IPS-NIHi7 (cell line): ENCODE measurements at regions not wholly inside any gene's neighbourhood (a gene's known extent, or its start where the extent isn't known, plus 50 kb on each side); places are given as distances from the start of the nearest gene placed in this dataset.

ENCODE experiments used
- DNase-seq: peaks from one replicate; pipeline ENCODE4 v3.0.0; 2012; ENCODE audit warnings: mixed read lengths; ENCODE audit errors: extremely low spot score

DNA sequence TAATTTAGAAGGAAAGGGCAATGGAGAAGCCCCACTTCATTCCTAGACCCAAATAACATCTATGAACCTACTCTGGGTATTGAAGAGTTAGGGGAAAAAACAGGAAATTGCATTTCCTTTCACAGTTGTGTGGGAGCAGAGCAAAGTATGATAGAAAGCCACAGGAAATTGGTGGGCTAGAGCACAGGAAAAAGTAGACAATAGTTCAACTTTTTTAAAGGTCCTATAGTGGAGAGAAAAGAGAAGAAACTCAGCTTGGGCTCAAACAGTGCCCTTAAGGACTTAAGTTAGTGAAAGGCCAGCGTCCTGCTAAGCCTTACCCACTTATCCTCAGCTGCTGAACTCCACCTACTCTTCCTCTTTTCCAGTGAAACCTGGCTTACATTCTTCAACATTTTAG is 258.1 kb downstream of the DPY19L2 start:
- no peak for DNase-seq

DNA sequence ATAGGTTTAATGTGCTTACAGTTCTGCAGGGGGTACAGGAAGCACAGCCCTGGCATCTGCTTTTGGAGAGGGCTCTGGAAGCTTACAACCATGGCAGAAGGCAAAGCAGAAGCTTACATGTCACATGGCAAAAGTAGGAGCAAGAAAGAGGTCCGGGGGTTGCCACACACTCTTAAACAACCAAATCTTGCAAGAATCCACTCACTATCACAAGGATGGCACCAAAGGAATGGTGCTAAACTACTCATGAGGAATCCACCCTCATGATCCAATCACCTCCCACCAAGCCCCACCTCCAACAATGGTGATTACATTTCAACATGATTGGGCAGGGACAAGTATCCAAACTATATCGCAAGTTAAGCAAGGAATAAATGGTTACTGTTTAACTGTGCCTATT is 255.8 kb upstream of the AVPR1A start:
- DNase-seq, result no peak

DNA sequence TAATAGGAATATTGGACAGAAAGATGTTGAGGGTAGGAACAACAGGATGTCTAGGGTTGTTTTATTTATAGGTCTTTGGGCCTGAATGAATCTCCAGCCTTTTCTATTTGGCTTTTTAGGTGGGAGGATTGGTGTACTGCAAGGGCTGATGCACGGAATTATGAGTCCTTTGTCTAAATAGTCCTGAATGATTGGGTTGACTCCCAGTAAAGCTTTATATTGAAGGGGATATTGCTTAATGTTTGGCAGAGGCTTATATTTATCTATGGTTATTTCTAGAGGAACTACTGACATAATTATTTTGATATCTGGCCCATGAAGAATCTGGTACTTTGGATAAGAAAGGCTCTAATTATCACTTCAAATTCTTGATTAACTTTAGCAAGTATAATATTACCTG is 253.6 kb upstream of the AVPR1A start:
- DNase-seq, result no peak

DNA sequence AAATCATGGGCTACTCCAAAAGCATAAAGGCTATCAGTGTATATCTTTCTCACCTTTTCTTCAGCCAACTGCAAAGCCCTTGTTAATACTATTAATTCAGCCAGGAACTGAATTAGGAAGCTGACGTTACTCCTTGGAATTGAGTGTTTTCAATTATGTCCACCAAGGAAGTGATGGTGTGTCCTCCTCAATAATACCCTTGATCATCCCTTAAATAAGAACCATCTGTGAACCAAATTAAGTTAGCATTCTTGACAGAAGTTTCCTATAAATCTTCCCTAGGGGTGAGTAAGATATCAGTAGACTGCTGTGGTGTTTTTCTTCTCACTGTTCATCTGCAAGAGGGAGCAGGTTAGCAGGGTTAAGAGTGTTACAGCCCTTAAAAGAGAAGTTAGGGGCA is 252.3 kb upstream of the AVPR1A start:
- DNase-seq, result no peak

DNA sequence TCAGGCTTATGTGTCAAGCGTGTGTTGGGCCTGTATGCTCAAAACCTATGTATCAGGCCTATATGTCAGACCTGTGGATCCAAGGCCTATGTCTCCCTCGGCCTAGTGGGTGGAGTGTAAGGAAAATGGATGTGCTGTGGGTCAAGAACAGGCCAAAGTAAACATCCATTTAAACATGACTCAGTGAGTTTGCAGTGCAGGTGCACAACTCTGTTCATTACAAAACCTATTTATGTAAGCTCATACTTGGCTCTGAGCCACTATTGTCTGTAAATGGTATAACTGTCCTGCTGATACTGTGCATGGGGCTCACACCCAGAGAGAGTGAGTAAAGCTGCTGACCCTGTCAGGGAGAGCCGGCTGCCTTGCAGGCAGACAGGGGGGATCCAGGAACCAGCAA is 249.7 kb upstream of the AVPR1A start:
- no peak for DNase-seq

DNA sequence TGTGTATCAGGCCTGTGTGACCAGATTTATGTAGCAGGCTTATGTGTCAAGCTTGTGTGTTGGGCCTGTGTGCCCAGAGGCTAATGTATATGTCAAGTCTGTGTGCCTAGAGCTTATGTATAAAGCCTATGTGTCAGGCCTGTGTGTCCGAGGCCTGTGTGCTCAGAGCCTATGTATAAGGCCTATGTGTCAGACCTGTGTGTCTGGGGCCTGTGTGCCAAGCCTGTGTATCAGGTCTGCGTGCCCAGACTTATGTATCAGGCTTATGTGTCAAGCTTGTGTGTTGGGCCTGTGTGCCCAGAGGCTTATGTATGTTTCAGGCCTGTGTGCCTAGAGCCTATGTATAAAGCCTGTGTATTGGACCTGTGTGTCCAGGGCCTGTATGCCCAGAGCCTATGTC is 249.3 kb upstream of the AVPR1A start:
- no peak for DNase-seq

DNA sequence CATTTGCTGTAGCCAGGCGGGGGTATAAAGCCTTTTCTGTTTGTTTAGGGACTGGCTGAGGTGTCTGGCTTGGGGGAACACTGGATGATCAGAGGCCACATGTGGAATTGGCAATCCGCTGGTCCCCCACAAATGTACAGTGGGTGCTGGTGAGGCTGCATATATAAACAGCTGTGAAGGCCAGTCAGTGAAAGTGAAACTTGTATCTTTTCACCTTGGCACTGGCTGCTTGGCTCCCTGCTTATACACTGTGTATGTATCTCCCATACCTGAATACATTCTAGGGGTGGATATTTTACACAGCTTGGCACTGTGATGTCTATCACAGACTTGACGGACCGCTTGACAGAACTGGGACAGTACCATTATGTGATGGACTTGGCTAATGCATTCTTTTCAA is 246.8 kb upstream of the AVPR1A start:
- DNase-seq, result no peak

DNA sequence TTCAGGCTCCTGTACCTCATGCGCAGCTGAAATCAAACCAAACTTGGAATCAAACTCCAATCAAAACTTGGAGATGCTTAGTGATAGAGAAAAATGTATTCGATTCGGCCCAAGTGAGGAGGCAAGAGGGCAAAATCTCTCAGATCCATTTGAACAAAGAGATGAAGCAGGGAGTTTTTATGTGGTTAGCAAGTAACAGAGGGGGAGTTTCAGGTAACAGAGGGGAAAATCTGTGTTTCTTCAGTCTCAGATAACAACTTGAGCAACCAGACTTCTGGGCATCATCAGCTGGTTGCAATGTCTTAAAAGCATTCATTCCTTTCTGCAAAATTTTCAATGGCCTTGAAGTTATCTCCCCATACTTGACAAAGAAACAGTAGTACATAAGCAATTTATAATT is 245.1 kb upstream of the AVPR1A start:
- DNase-seq, result no peak

DNA sequence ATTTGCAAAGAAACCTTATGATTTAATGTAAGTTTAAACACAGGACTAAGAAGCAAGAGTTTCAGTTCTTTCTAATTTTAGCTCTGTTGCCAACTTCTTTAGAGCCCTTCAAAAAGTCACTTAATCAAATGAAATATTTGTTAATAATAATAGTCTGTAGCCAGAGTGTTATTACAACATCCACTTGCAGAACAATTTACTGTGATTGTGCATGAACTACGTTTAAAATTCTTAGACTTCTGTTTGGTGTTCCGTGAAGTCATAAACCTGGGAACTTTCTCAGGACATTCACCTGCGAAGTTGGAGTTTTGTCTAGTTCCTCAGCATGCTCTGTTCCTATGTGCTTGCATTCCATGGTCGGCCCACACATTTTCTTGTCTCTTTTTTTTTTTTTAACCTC is 244.0 kb upstream of the AVPR1A start:
- DNase-seq, result no peak

DNA sequence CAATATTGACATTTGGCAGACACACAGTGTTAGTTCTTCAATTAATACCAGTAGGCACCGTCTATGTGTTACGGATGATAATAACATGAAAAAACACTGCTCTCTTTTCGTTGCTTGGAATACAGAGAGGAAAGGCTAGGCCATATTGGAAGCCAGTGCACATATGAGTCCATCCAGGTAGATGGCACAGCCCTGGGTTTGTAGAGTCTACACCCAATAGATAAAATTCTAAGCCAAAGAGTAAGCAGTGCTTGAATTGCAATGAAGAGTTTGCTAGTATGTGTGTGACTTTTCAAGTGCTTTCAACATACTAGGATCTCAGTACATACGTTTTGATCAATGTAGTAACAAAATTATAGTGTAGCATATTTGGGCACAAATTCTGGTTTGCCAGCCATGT is 243.3 kb upstream of the AVPR1A start:
- no peak for DNase-seq

DNA sequence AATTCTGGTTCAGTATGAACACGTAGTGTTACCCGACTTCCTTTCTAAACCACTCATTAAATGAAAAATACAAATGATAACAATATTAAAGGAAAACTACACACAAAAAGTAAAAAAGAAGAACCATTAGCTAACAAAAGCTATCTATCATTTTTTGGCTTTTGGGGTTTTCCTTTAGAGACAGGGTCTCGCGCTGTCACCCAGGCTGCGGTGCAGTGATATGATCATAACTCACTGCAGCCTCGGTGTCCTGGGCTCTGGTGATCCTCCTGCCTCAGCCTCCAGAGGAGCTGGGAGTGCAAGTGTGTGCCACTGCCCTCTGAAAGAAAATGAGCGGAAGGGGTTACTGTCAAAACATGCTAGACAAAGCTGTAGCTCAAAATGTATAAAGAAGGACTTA is 238.2 kb upstream of the AVPR1A start:
- no peak for DNase-seq

DNA sequence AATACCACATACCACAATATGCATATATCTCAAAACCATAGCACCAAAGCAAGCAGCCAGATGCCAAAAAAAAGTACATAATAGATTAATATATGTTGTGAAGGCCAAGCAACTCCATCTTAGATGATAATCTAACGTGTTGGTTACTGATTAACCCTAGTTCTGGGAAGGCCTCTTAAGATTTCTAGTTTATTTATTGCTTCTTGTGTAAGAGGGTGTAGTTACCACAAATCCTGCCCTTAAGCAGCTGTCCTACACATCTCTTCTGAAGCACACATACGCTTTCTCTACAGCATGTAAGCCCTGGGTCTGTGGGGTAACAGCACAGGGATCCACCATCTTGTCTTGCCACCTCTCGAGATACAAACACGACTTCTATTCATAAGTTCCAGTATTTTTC is 236.8 kb upstream of the AVPR1A start:
- no peak for DNase-seq

DNA sequence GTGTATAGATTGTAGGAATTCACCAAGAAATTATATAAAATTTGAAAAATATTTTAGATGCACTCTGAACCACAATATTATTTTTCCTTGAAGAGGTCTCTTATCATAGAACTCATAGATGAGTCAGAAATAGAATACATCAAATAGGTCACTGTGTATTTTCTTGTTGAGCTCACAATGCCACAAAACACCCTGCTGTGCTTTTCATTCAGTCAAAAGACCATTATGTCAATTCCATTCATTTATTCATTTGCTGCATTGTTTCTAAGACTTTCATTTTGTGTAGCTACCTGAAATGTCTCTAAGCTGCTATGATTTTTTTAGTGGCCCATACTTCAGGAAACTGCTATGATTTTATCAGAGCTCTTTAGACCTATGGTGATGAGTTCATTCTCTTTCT is 231.9 kb upstream of the AVPR1A start:
- DNase-seq, result no peak

DNA sequence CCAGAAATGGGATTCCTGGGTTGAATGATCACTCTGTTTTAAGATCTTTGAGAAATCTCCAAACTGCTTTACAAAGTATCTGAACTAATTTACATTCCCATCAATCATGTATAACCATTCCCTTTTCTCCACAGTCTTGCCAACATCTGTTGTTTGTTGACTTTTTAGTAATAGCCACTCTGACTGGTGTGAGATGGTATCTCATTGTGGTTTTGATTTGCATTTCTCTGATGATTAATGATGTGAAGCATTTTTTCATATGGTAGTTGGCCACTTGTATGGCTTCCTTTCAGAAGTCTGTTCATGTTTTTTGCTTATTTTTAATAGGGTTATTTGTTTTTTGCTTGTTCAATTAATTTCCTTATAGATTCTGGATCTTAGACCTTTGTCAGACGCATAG is 211.8 kb upstream of the AVPR1A start:
- DNase-seq, result no peak

DNA sequence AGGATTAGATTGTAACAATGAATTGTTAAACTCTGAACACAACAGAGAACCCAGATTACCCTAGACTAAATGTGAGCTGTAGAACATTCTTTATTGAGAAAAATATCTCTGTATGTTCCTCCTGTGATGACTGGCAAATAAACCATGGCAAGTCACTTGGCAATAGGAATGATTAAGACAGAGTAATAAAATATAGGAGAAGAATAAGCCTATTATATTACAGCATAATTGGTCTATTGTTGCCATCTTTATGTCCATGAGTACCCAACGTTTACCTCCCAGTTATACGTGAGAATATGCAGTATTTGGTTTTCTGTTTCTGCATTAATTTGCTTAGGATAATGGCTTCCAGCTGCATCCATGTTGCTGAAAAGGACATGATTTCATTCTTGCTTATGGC is 211.2 kb upstream of the AVPR1A start:
- no peak for DNase-seq

DNA sequence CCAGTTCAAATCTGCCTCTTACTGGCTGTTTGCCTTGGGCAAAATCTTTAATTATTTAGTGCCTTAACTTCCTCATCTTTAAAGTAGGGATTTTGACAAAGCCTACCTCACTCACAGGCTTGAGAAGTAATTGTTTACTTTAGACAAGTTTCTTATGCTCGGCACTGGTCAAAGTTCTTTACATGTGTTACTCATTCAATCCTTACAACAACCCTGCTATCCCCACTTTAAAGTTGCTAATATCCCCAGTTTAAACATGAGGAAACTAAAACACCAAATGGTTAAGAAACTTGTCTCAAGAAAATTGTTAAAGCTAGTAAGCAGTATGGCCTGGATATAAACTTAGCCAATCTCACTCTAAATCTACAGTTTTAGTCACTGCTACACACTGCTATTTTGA is 204.0 kb upstream of the AVPR1A start:
- no peak for DNase-seq

DNA sequence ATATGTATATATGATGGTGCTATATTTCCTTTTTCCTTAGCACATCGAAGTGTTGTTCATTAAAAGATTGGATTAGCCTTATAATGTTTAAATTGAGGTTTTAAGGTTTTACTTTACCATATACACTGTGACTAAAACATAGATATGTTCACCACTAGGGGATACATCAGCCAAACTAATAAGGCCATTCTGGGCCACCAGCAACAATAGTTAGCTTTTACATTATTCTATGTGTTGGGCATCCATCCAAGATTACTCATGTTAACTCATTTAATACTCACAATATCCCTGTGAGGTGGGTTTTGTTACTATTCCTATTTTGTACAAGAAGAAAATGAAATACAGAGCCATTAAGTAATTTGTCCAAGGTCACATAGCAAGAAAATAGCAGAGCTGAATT is 202.6 kb upstream of the AVPR1A start:
- no peak for DNase-seq

DNA sequence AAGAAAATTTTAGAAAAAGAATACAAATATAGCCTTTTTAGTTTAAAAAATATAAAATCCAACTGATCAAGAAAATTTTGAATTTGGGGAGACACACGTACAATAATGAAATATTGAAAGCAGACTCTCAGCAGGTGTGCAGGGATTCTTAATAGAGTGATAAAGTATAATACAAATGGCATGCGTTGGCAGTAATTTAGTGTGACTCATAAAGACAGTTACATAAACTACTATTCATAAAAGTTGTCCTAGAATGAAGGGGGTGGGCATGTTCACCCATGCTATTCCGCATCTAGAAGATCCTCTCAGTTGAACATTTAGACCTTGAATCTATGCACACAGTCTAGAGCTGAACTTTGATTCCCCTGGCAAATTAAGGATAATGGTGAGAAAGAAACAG is 200.4 kb upstream of the AVPR1A start:
- DNase-seq, result no peak

DNA sequence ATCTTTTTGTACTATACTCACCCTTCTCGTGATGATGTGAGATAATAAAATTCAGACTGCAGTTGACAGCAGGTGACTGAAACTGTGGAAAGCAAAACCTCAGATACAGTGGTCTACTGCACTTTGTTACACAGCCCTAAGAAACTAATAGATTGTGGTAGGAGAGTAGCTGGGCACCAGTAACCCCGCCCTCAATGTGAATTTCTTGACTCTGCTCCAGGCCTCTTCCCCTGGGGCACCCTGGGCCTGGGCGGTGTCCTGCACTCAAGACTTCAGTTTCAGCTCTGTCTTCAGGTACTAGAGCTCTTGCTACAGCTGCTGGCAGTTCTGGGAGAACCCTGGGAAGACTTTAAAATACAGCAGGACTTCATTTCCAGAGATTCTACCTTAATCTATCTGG is 197.6 kb upstream of the AVPR1A start:
- no peak for DNase-seq

DNA sequence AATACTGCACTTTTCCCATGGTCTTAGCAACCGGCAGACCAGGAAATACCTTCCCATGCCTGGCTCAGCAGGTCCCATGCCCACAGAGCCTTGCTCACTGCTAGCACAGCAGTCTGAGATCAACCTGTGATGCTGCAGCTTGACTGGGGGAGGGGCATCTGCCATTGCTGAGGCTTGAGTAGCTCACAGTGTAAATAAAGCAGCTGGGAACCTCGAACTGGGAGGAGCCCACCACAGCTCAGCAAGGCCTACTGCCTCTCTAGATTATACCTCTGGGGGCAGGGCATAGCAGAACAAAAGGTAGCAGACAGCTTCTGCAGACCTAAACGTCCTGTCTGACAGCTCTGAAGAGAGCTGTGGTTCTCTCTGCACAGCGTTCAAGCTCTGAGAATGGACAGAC is 186.2 kb upstream of the AVPR1A start:
- DNase-seq, result peak; percentile 22

DNA sequence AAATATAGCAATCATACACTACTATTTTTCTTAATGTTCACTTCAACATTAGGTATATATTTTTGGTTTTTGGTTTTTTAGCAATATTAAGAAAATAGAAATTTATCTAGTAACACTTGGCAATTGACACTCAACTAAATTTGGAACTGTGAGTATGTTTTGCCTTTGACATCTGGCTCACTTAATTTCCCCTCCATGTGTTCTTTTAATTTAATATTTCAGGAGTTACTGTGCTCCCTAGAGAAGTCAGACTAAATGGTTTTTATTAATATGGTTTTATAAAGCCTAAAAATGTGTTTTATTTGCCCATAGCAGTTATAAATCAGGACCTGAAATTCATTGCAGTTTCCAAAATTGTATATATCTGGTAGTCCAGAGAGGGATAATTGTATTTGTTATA is 175.3 kb upstream of the AVPR1A start:
- no peak for DNase-seq

DNA sequence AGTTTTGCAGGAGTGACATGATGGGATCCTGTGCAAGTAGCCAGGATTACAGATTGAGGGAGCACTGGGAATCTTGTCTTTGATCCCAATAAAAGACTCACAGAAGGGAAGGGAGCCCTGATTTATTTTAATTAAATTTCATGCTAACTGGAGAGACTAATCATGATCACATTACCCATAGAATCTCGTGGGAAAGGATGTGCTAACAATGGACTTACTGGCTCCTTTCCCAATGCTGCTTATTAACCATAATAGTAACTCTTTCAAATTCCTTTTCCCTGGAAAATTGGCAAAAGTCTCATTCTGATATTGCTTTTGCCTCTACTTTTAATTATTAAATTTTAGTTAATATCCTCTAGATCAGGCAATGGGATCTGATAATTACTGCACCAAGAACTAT is 174.8 kb upstream of the AVPR1A start:
- no peak for DNase-seq

DNA sequence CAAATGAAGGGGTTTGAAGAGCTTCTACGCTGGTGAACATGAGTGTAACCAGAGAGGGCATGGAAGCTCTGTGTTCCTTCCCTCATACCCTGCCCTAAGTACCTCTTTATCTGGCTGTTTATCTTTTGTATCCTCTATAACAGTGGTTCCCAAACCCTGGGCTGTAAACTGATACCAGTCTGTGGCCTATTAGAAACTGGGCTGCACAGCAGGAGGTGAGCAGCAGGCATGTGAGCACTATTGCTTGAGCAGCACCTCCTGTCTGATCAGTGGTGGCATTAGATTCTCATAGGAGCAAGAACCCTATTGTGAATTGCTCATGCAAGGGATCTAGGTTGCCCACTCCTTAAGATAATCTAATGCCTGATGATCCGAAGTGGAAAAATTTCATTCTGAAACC is 172.9 kb upstream of the AVPR1A start:
- DNase-seq, result no peak

DNA sequence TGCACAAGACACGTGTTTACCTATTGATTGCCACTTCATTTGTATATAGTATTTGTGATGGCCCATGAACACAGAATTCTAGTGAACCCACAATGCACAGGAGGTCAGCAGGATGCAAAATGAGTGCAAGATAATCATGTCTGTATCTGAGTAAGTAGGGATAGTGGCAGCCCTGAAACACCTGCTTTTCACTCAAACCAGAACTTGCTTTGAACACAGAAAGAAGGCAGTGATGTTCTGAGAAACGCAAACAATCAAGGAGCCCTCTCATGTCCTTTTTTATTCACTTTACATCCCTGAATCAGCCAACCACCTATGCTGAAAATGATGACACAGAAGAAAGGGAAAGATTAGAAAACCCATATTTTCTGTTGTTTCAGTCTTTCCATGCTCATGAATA is 170.4 kb upstream of the AVPR1A start:
- no peak for DNase-seq

DNA sequence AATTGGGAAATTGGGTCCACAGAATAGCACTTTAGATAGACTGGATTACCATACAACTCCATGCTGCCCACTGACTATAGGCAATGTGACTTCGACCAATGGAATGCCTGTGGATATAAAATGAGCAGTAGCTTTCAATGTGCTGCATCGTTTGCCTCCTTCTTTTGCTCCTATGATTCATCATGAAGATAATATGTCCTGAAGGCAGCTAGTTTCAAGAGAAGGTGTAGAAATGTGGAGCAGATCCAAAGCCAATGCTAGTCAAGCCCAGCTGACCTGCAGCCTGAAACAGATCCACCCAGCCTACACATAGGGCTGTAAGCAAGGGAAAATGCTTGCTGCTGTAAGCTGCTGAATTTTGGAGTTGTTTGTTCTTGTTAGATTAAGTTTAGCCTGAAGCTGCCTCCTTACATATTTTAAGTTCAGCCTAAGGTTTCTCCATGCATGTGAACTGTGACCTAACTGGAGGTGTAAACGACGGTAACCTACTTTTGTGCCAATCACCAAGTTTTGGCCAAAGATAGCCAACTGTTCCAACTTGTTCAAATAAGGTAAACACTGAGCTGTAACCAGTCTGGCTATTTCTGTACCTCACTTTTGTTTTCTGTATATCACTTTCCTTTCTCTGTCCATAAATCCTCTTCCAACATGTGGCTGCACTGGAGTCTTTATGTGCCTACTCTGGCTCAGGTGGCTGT is 169.1 kb upstream of the AVPR1A start:
- no peak for DNase-seq
